OCI-LY7 (cell line): ENCODE measurements at regions not wholly inside any gene's neighbourhood (a gene's known extent, or its start where the extent isn't known, plus 50 kb on each side); places are given as distances from the start of the nearest gene placed in this dataset.

Experiments
- BruUV-seq: library from RNA; stranded (reverse); fragments of 400-500 nt; replicated peaks from 2 replicates; lab custom pipeline; 2021; lab: Mats Ljungman, UMichigan
- CTCF ChIA-PET: fragments of 300-600 bp; sonication (Branson Sonifier 250); formaldehyde crosslinking; loops from one replicate; lab custom pipeline; 2022; ENCODE audit warnings: antibody characterized with exemption; ENCODE audit not compliant: unreplicated experiment; lab: Charles Lee
- POLR2A ChIA-PET: fragments of 300-600 bp; sonication (Branson Sonifier 250); formaldehyde crosslinking; loops from one replicate; lab custom pipeline; 2022; ENCODE audit warnings: antibody characterized with exemption; lab: Charles Lee
- DNase-seq: peaks from one replicate; pipeline ENCODE4 v3.0.0-alpha.2; 2015; ENCODE audit warnings: low spot score
- H2AFZ ChIP-seq: fragments of 200-600 bp; sonication (generic), shearing (Covaris generic); 2 replicates; pipeline ENCODE4 v1.6.1; 2014; ENCODE audit warnings: mild to moderate bottlenecking, antibody characterized with exemption, low read length, moderate library complexity
- H3K27ac ChIP-seq: fragments of 200-600 bp; sonication (generic); 2 replicates; pipeline ENCODE4 v1.5.1; 2014; ENCODE audit warnings: mixed run types, low read depth, mild to moderate bottlenecking, moderate library complexity, low read length, inconsistent platforms; ENCODE audit not compliant: poor library complexity, severe bottlenecking
- H3K36me3 ChIP-seq: fragments of 200-600 bp; sonication (generic); 2 replicates; pipeline ENCODE4 v1.6.1; 2014; ENCODE audit warnings: mild to moderate bottlenecking, antibody characterized with exemption, low read length, moderate library complexity, mixed read lengths; ENCODE audit not compliant: insufficient read depth
- H3K4me1 ChIP-seq: fragments of 200-600 bp; sonication (generic); 2 replicates; pipeline ENCODE4 v1.5.1; 2014; ENCODE audit warnings: mild to moderate bottlenecking, low read length; ENCODE audit not compliant: insufficient read depth, poor library complexity, severe bottlenecking
- H3K4me2 ChIP-seq: fragments of 200-600 bp; sonication (generic); 2 replicates; pipeline ENCODE4 v1.6.1; 2014; ENCODE audit warnings: mild to moderate bottlenecking, low read length
- H3K4me3 ChIP-seq: fragments of 200-600 bp; sonication (generic); 2 replicates; pipeline ENCODE4 v1.5.1; 2014; ENCODE audit warnings: mild to moderate bottlenecking, low read depth, low read length; ENCODE audit not compliant: poor library complexity, severe bottlenecking
- H3K79me2 ChIP-seq: fragments of 200-600 bp; sonication (generic); 2 replicates; pipeline ENCODE4 v1.6.1; 2016; ENCODE audit warnings: low read depth, mild to moderate bottlenecking, low read length, moderate library complexity, mixed read lengths; ENCODE audit not compliant: insufficient read depth
- H3K9me2 ChIP-seq: fragments of 200-600 bp; sonication (generic); 2 replicates; pipeline ENCODE4 v1.6.1; 2016; ENCODE audit warnings: mild to moderate bottlenecking, low read length, mixed read lengths; ENCODE audit not compliant: insufficient read depth
- H3K9me3 ChIP-seq: fragments of 200-600 bp; sonication (generic); 2 replicates; pipeline ENCODE4 v1.6.1; 2014; ENCODE audit warnings: mild to moderate bottlenecking, mixed run types, low read length, mixed read lengths
- H4K20me1 ChIP-seq: fragments of 200-600 bp; sonication (generic); 2 replicates; pipeline ENCODE4 v1.6.1; 2014; ENCODE audit warnings: mild to moderate bottlenecking, antibody characterized with exemption, low read length, moderate library complexity, mixed read lengths; ENCODE audit not compliant: insufficient read depth
- CTCF ChIP-seq: fragments of 200-600 bp; sonication (generic); conservative IDR thresholded peaks from 2 replicates; pipeline ENCODE4 v1.5.1; 2014; ENCODE audit warnings: mild to moderate bottlenecking, antibody characterized with exemption, low read length, moderate library complexity, mixed read lengths
- EZH2phosphoT487 ChIP-seq: fragments of 200-600 bp; sonication (generic); IDR thresholded peaks from 2 replicates; pipeline ENCODE4 v1.6.1; 2018; ENCODE audit warnings: low read depth, borderline replicate concordance, mild to moderate bottlenecking, mixed run types, antibody characterized with exemption, low read length, moderate library complexity, mixed read lengths
- intact Hi-C: fragments of 100-400 bp; cut with micrococcal nuclease; formaldehyde crosslinking; loops from one replicate; pipeline ENCODE4 v1.10.0; 2022; ENCODE audit not compliant: unreplicated experiment

GRCh38 chr11:112361396-112361795 lies 100.7 kb upstream of the PLET1 start:
- H3K4me3 ChIP-seq = no peak overlapping the region
- H3K27ac ChIP-seq = no peak overlapping the region
- no peaks in the 10 kb centered on the region for H3K9me2 ChIP-seq
- no peak for TF ChIP-seq CTCF
- TF ChIP-seq EZH2phosphoT487 = no peak
- no peaks in the 10 kb centered on the region for H3K9me3 ChIP-seq
- no peak overlapping the region for H2AFZ ChIP-seq
- H4K20me1 ChIP-seq = no peaks in the 10 kb centered on the region
- no peak overlapping the region for H3K4me2 ChIP-seq
- DNase-seq = no peak
- ChIA-PET CTCF (no interaction called here), POLR2A (no interaction called here)
- H3K79me2 ChIP-seq = no peaks in the 10 kb centered on the region
- no peaks in the 10 kb centered on the region for H3K4me1 ChIP-seq
- BruUV-seq = no TSS peak
- no peaks in the 10 kb centered on the region for H3K36me3 ChIP-seq
- intact Hi-C loops = no loop called here

- no peaks in the 10 kb centered on the region for H3K9me2 ChIP-seq
- no peaks in the 10 kb centered on the region for H3K79me2 ChIP-seq
- TF ChIP-seq CTCF = no peak
- TF ChIP-seq EZH2phosphoT487 = no peak
- BruUV-seq = no TSS peak
- no peak overlapping the region for H2AFZ ChIP-seq
- H3K9me3 ChIP-seq = no peaks in the 10 kb centered on the region
- intact Hi-C loops = no loop called here
- no peak overlapping the region for H3K4me3 ChIP-seq
- no peaks in the 10 kb centered on the region for H3K36me3 ChIP-seq
- no peak overlapping the region for H3K4me2 ChIP-seq
- no peak for DNase-seq
- H3K4me1 ChIP-seq = no peaks in the 10 kb centered on the region
- no peaks in the 10 kb centered on the region for H4K20me1 ChIP-seq
- ChIA-PET CTCF (no interaction called here), POLR2A (no interaction called here)
- no peak overlapping the region for H3K27ac ChIP-seq
Measured at GRCh38 chr11:112363527-112363926, 102.9 kb upstream of the PLET1 start.

- ChIA-PET CTCF (no interaction called here), POLR2A (interaction anchor here (0.6 kb wide), 1 partner anchor 741 kb away, joined by 7 read pairs; no protein-coding TSS in a partner anchor)
- no peak for DNase-seq
- no peak overlapping the region for H3K4me3 ChIP-seq
- intact Hi-C loops = no loop called here
- H3K36me3 ChIP-seq = no peaks in the 10 kb centered on the region
- no peak overlapping the region for H2AFZ ChIP-seq
- no peak overlapping the region for H3K27ac ChIP-seq
- H3K9me2 ChIP-seq = no peaks in the 10 kb centered on the region
- no peak overlapping the region for H3K4me2 ChIP-seq
- H3K4me1 ChIP-seq = no peaks in the 10 kb centered on the region
- no peaks in the 10 kb centered on the region for H3K79me2 ChIP-seq
- TF ChIP-seq CTCF (no peak), EZH2phosphoT487 (no peak)
- BruUV-seq = no TSS peak
- no peaks in the 10 kb centered on the region for H4K20me1 ChIP-seq
- no peaks in the 10 kb centered on the region for H3K9me3 ChIP-seq
Measured at GRCh38 chr11:112364962-112365481, 104.4 kb upstream of the PLET1 start.
